SK-N-SH (cell line): ENCODE measurements at regions not wholly inside any gene's neighbourhood (a gene's known extent, or its start where the extent isn't known, plus 50 kb on each side); places are given as distances from the start of the nearest gene placed in this dataset.

Experiments used
- CTCF ChIA-PET: fragments of 300-600, 350-600 bp; formaldehyde crosslinking; extraction: SDS; loops from one replicate; lab custom pipeline; 2021; lab: Yijun Ruan, JAX
- POLR2A ChIA-PET: fragments of 350-600 bp; sonication (Branson Sonifier 250); formaldehyde crosslinking; extraction: SDS; loops from one replicate; lab custom pipeline; 2020; ENCODE audit warnings: antibody characterized with exemption, inconsistent platforms; lab: Yijun Ruan, JAX
- DNase-seq: peaks from one replicate; pipeline ENCODE4 v3.0.0; 2012
- H2AFZ ChIP-seq: fragments of 200-600 bp; sonication (generic); 2 replicates; pipeline ENCODE4 v1.8.1; 2016; ENCODE audit warnings: antibody characterized with exemption, mild to moderate bottlenecking, low read depth
- H3F3A ChIP-seq: fragments of 200-600 bp; sonication (generic); replicated peaks from 2 replicates; pipeline ENCODE3; 2016; ENCODE audit warnings: antibody characterized with exemption, mild to moderate bottlenecking; ENCODE audit not compliant: insufficient read depth
- H3K27ac ChIP-seq, 2 experiments: fragments of 200-500 bp in 1 of 2; fragments of 200-600 bp in 1 of 2; sonication (Bioruptor generic) in 1 of 2; sonication (generic), shearing (Covaris generic) in 1 of 2; 2 replicates each; pipeline versions ENCODE4 v1.5.1 to v1.6.1; 2014 to 2016; ENCODE audit warnings: low read depth in 2 of 2, inconsistent platforms in 1 of 2, low read length in 1 of 2, mild to moderate bottlenecking in 1 of 2, mixed read lengths in 1 of 2
- H3K27me3 ChIP-seq: fragments of 200-600 bp; sonication (generic), shearing (Covaris generic); 2 replicates; pipeline ENCODE4 v1.6.1; 2016; ENCODE audit warnings: mixed run types; ENCODE audit not compliant: insufficient read depth
- H3K36me3 ChIP-seq, 2 experiments: fragments of 200-500 bp in 1 of 2; fragments of 200-600 bp in 1 of 2; sonication (Bioruptor generic) in 1 of 2; sonication (generic) in 1 of 2; replicated peaks in 1 of 2; 2 replicates each; pipeline versions ENCODE3 to v1.5.1; 2014 to 2016; ENCODE audit warnings: low read length in 1 of 2, mild to moderate bottlenecking in 1 of 2; ENCODE audit not compliant: insufficient read depth in 2 of 2, control insufficient read depth in 1 of 2
- H3K4me1 ChIP-seq, 2 experiments: fragments of 200-500 bp in 1 of 2; fragments of 200-600 bp in 1 of 2; sonication (Bioruptor generic) in 1 of 2; sonication (generic), shearing (Covaris generic) in 1 of 2; 2 replicates each; pipeline versions ENCODE4 v1.5.1 to v1.6.1; 2014 to 2016; ENCODE audit warnings: low read depth in 1 of 2, low read length in 1 of 2, mixed run types in 1 of 2; ENCODE audit not compliant: insufficient read depth in 2 of 2, control insufficient read depth in 1 of 2
- H3K4me2 ChIP-seq: fragments of 200-600 bp; sonication (generic), shearing (Covaris generic); 2 replicates; pipeline ENCODE4 v1.6.1; 2017; ENCODE audit warnings: mixed run types
- H3K4me3 ChIP-seq, 2 experiments: fragments of 200-500 bp in 1 of 2; fragments of 200-600 bp in 1 of 2; sonication (Bioruptor generic) in 1 of 2; sonication (generic), shearing (Covaris generic) in 1 of 2; 2 replicates each; pipeline versions ENCODE4 v1.5.1 to v1.8.1; 2014 to 2016; ENCODE audit warnings: low read depth in 2 of 2, inconsistent platforms in 1 of 2, low read length in 1 of 2, mild to moderate bottlenecking in 1 of 2, mixed read lengths in 1 of 2, moderate library complexity in 1 of 2
- H3K79me2 ChIP-seq: fragments of 200-600 bp; sonication (generic); 2 replicates; pipeline ENCODE4 v1.8.1; 2017; ENCODE audit warnings: mild to moderate bottlenecking; ENCODE audit not compliant: insufficient read depth
- H3K9ac ChIP-seq: fragments of 200-600 bp; sonication (generic); 2 replicates; pipeline ENCODE4 v1.6.1; 2017; ENCODE audit warnings: mixed run types
- H3K9me2 ChIP-seq: fragments of 200-600 bp; sonication (generic); 2 replicates; pipeline ENCODE4 v1.6.1; 2017; ENCODE audit warnings: mixed run types
- H3K9me3 ChIP-seq: fragments of 200-600 bp; sonication (generic); 2 replicates; pipeline ENCODE4 v1.6.1; 2017; ENCODE audit warnings: mixed run types, mild to moderate bottlenecking, moderate library complexity
- H4K20me1 ChIP-seq: fragments of 200-600 bp; sonication (generic); 2 replicates; pipeline ENCODE4 v1.6.1; 2017; ENCODE audit warnings: mild to moderate bottlenecking, mixed run types; ENCODE audit not compliant: insufficient read depth
- CTCF ChIP-seq: fragments of 200-600 bp; sonication (generic); IDR thresholded peaks from 2 replicates; pipeline ENCODE4 v1.6.1; 2017; ENCODE audit warnings: antibody characterized with exemption, mild to moderate bottlenecking, moderate library complexity
- ELF1 ChIP-seq: IDR thresholded peaks from 2 replicates; pipeline ENCODE4 v1.4.0; 2012
- EP300 ChIP-seq, 2 experiments: IDR thresholded peaks; 2 replicates each; pipeline versions ENCODE4 v1.4.0 to v1.6.1; 2012; ENCODE audit warnings: borderline replicate concordance in 1 of 2, low read depth in 1 of 2, low read length in 1 of 2
- EZH2phosphoT487 ChIP-seq: fragments of 200-600 bp; sonication (generic); IDR thresholded peaks from 2 replicates; pipeline ENCODE4 v1.6.1; 2017; ENCODE audit warnings: low read depth, mixed run types, mild to moderate bottlenecking, antibody characterized with exemption, moderate library complexity, borderline replicate concordance
- FOSL2 ChIP-seq: IDR thresholded peaks from 2 replicates; pipeline ENCODE4 v1.4.0; 2012; ENCODE audit warnings: low read depth, mild to moderate bottlenecking, moderate library complexity, borderline replicate concordance
- FOXJ3 ChIP-seq: sonication (generic); formaldehyde crosslinking; IDR thresholded peaks from 2 replicates; pipeline ENCODE4 v1.5.1; 2020; ENCODE audit warnings: mild to moderate bottlenecking, missing genetic modification reagents
- FOXM1 ChIP-seq: IDR thresholded peaks from 2 replicates; pipeline ENCODE4 v1.4.0; 2012; ENCODE audit warnings: low read depth, mild to moderate bottlenecking
- GABPA ChIP-seq: IDR thresholded peaks from 2 replicates; pipeline ENCODE4 v1.4.0; 2012; ENCODE audit warnings: low read depth, mild to moderate bottlenecking
- JUND ChIP-seq: IDR thresholded peaks from 2 replicates; pipeline ENCODE4 v1.4.0; 2012
- MAX ChIP-seq: IDR thresholded peaks from 2 replicates; pipeline ENCODE4 v1.4.0; 2012; ENCODE audit warnings: low read depth
- MXI1 ChIP-seq: IDR thresholded peaks from 2 replicates; pipeline ENCODE4 v1.6.1; 2012; ENCODE audit warnings: mild to moderate bottlenecking, low read depth, low read length, improper control_type of control experiment
- NFIC ChIP-seq: IDR thresholded peaks from 2 replicates; pipeline ENCODE4 v1.4.0; 2012; ENCODE audit warnings: borderline replicate concordance
- PBX3 ChIP-seq: IDR thresholded peaks from 2 replicates; pipeline ENCODE4; 2012
- RCOR1 ChIP-seq: fragments of 150-350 bp; IDR thresholded peaks from 2 replicates; pipeline ENCODE4 v1.6.1; 2017; ENCODE audit warnings: antibody characterized with exemption, low read length
- RFX5 ChIP-seq: IDR thresholded peaks from 2 replicates; pipeline ENCODE4 v1.6.1; 2012; ENCODE audit warnings: mild to moderate bottlenecking, improper control_type of control experiment, low read length
- RXRA ChIP-seq: IDR thresholded peaks from 2 replicates; pipeline ENCODE4 v1.4.0; 2012; ENCODE audit warnings: low read depth, mild to moderate bottlenecking, borderline replicate concordance
- SIN3A ChIP-seq: IDR thresholded peaks from 2 replicates; pipeline ENCODE4 v1.6.1; 2012; ENCODE audit warnings: low read depth, mild to moderate bottlenecking, low read length, moderate library complexity, borderline replicate concordance
- SMC3 ChIP-seq: IDR thresholded peaks from 2 replicates; pipeline ENCODE4 v1.6.1; 2012; ENCODE audit warnings: low read depth, low read length, improper control_type of control experiment
- WGBS: methylation state at CpG from one replicate; pipeline ENCODE4 v1.1.6; 2017; ENCODE audit warnings: low lambda C conversion rate; 5-methylcytosine and 5-hydroxymethylcytosine counted together
- TF ChIP-seq, protein P1 (sequence below): IDR thresholded peaks from 2 replicates; pipeline ENCODE4 v1.4.0; 2012; ENCODE audit warnings: low read depth, borderline replicate concordance

DNA sequence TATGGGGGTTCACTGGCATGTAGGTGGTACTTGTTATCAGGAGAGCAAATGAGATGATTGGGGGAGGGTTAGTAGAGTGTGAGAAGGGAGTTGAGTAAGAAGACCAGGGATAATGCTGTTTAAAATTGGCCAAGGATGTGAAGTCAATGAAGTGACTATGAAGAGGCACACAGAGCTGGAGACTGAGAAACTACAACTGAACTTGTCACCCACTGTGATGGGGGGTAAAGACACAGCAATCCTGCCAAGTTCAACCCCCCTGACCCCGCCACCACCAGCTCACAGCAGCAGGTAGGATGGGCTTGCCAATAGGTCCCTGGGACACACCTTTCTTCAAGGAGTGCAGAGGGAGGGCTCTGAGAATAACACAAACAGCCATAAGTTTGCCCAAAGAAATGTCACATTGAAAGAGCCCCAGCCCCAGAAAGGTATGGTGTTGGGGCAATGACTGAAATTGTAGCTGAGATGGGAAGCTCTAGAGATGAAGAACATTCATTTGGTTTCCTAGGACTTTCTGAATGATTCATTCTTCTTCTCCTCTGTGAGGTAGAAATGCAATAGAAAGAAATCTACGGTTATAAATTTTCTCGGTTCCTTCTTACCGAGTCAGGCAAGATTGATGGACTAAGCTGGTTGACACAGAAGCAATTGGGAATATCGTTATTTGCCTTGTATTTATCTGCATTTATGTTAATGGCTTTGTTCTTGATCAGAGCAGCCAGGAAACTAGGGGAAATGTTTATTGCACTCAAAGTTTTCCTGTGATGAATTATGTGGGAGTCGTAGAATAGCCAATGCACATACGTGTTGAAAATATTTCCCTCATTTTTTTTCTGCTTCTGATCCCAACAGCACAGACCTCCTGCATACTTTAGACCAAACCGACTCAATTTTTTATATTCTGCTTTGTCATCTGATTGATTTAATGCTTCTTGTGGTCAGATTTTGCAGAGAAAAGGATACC lies 595.2 kb upstream of the CDH11 start:
- H4K20me1 ChIP-seq: no peaks in the 10 kb centered on the region
- H3K4me2 ChIP-seq: no peak overlapping the region
- no peak overlapping the region for H2AFZ ChIP-seq
- no peak for TF ChIP-seq MXI1
- no peak for TF ChIP-seq RXRA
- no peak for TF ChIP-seq NFIC
- no peak for TF ChIP-seq PBX3
- TF ChIP-seq ELF1: no peak
- TF ChIP-seq CTCF: no peak
- no peak for TF ChIP-seq EZH2phosphoT487
- no peak for TF ChIP-seq GABPA
- TF ChIP-seq RFX5: no peak
- TF ChIP-seq, protein P1, sequence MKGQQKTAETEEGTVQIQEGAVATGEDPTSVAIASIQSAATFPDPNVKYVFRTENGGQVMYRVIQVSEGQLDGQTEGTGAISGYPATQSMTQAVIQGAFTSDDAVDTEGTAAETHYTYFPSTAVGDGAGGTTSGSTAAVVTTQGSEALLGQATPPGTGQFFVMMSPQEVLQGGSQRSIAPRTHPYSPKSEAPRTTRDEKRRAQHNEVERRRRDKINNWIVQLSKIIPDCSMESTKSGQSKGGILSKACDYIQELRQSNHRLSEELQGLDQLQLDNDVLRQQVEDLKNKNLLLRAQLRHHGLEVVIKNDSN: no peak
- TF ChIP-seq JUND: no peak
- no peak for TF ChIP-seq MAX
- no peak for TF ChIP-seq SIN3A
- no peak for TF ChIP-seq FOXJ3
- no peak for TF ChIP-seq EP300 (IDR thresholded peaks at IDR 0.05; ENCODE audit: borderline replicate concordance in 1 of 2, low read depth in 1 of 2, low read length in 1 of 2)
- no peak for TF ChIP-seq FOSL2
- no peak for TF ChIP-seq SMC3
- TF ChIP-seq FOXM1: no peak
- no peak for TF ChIP-seq RCOR1
- TF ChIP-seq, all 33 proteins: peak for 0
- 53% methylated on average over 8 of the region's 8 CpGs for WGBS
- H3K4me3 ChIP-seq: no peak overlapping the region
- H3K27me3 ChIP-seq: no peaks in the 10 kb centered on the region; the same call in 1 of the 2 replicates
- CTCF ChIA-PET: no interaction called here
- POLR2A ChIA-PET: no interaction called here
- H3K9me3 ChIP-seq: no peaks in the 10 kb centered on the region
- no peaks in the 10 kb centered on the region for H3F3A ChIP-seq
- no peaks in the 10 kb centered on the region for H3K79me2 ChIP-seq
- no peak for DNase-seq
- no peaks in the 10 kb centered on the region for H3K9me2 ChIP-seq
- H3K36me3 ChIP-seq: no peaks in the 10 kb centered on the region
- H3K4me1 ChIP-seq: no peaks in the 10 kb centered on the region
- H3K27ac ChIP-seq: no peak overlapping the region
- H3K9ac ChIP-seq: no peak overlapping the region
